ENCODE measurements at regions not wholly inside any gene's neighbourhood (a gene's known extent, or its start where the extent isn't known, plus 50 kb on each side); places are given as distances from the start of the nearest gene placed in this dataset.
"Not testable (repeated sequence)": the region's sequence is repeated elsewhere in the genome, so short reads cannot be mapped to it uniquely, and the experiment has no call there.

GRCh38 chr11:79616392-79616851 is 175.6 kb upstream of the TENM4 start:
- Mint-ChIP-seq H3K9me3 (peaks cover 9 to 22% of the 10 kb centered on the region in 2 donors), H3K4me1 (no peaks in the 10 kb centered on the region), H3K4me3 (no peak overlapping the region), H3K27ac (no peak overlapping the region), H3K27me3 (peaks cover 7% of the 10 kb centered on the region)
- DNase-seq: no peak
- no peak for ATAC-seq

GRCh38 chr11:79615425-79615824 is 174.6 kb upstream of the TENM4 start:
- no peak overlapping the region for H3K4me3 Mint-ChIP-seq
- no peak for ATAC-seq
- peaks cover 9 to 18% of the 10 kb centered on the region in 2 donors for H3K9me3 Mint-ChIP-seq
- H3K4me1 Mint-ChIP-seq: no peaks in the 10 kb centered on the region
- no peak overlapping the region for H3K27ac Mint-ChIP-seq
- H3K27me3 Mint-ChIP-seq: peaks cover 7% of the 10 kb centered on the region
- DNase-seq: no peak

- Mint-ChIP-seq H3K27ac (no peak overlapping the region), H3K27me3 (no peaks in the 10 kb centered on the region)
- DNase-seq: no peak
These were observed 169.8 kb upstream of the TENM4 start for GRCh38 chr11:79610678-79611077.

GRCh38 chr11:79610139-79610538 is 169.3 kb upstream of the TENM4 start:
- Mint-ChIP-seq H3K4me1 (no peaks in the 10 kb centered on the region), H3K27ac (no peak overlapping the region), H3K27me3 (no peaks in the 10 kb centered on the region), H3K9me3 (peaks cover 9 to 18% of the 10 kb centered on the region in 2 donors), H3K4me3 (no peak overlapping the region)
- no peak for DNase-seq
- no peak for ATAC-seq

More at GRCh38 chr11:79610678-79611077, 169.8 kb upstream of the TENM4 start:
- peaks cover 9 to 18% of the 10 kb centered on the region in 2 donors for H3K9me3 Mint-ChIP-seq
- H3K4me3 Mint-ChIP-seq: no peak overlapping the region
- no peak for ATAC-seq
- no peaks in the 10 kb centered on the region for H3K4me1 Mint-ChIP-seq

- no peaks in the 10 kb centered on the region for H3K4me1 Mint-ChIP-seq
These were observed 168.7 kb upstream of the TENM4 start for GRCh38 chr11:79609511-79609910.

GRCh38 chr11:79606461-79606860 is 165.6 kb upstream of the TENM4 start:
- H3K4me1 Mint-ChIP-seq, H3K27ac Mint-ChIP-seq, ATAC-seq, H3K27me3 Mint-ChIP-seq, H3K4me3 Mint-ChIP-seq, DNase-seq, H3K9me3 Mint-ChIP-seq: not testable (repeated sequence)

More at GRCh38 chr11:79609511-79609910, 168.7 kb upstream of the TENM4 start:
- no peak for DNase-seq
- H3K4me3 Mint-ChIP-seq: no peak overlapping the region
- no peak for ATAC-seq
- no peak overlapping the region for H3K27ac Mint-ChIP-seq
- H3K27me3 Mint-ChIP-seq: no peaks in the 10 kb centered on the region
- peaks cover 9 to 18% of the 10 kb centered on the region in 2 donors for H3K9me3 Mint-ChIP-seq

GRCh38 chr11:79600711-79601110 is 159.9 kb upstream of the TENM4 start:
- H3K27ac Mint-ChIP-seq: no peak overlapping the region
- no peak for ATAC-seq
- no peak for DNase-seq
- peaks cover 0 to 4% of the 10 kb centered on the region in 2 donors for H3K9me3 Mint-ChIP-seq
- no peak overlapping the region for H3K4me3 Mint-ChIP-seq
- no peaks in the 10 kb centered on the region for H3K27me3 Mint-ChIP-seq
- H3K4me1 Mint-ChIP-seq: no peaks in the 10 kb centered on the region

GRCh38 chr11:79594834-79595233 is 154.0 kb upstream of the TENM4 start:
- no peak overlapping the region for H3K4me3 Mint-ChIP-seq
- no peak for DNase-seq
- no peak for ATAC-seq

GRCh38 chr11:79592824-79593223 is 152.0 kb upstream of the TENM4 start:
- Mint-ChIP-seq H3K9me3 (peaks cover 5 to 24% of the 10 kb centered on the region in 2 donors), H3K27me3 (no peaks in the 10 kb centered on the region), H3K27ac (no peak overlapping the region), H3K4me3 (no peak overlapping the region), H3K4me1 (no peaks in the 10 kb centered on the region)
- no peak for DNase-seq
- no peak for ATAC-seq

More at GRCh38 chr11:79594834-79595233, 154.0 kb upstream of the TENM4 start:
- H3K4me1 Mint-ChIP-seq: no peaks in the 10 kb centered on the region
- peaks cover 5 to 16% of the 10 kb centered on the region in 2 donors for H3K9me3 Mint-ChIP-seq
- H3K27ac Mint-ChIP-seq: no peak overlapping the region
- no peaks in the 10 kb centered on the region for H3K27me3 Mint-ChIP-seq

- H3K27me3 Mint-ChIP-seq: no peaks in the 10 kb centered on the region
- H3K9me3 Mint-ChIP-seq: peaks cover 6 to 24% of the 10 kb centered on the region in 2 donors
- DNase-seq (no peak), ATAC-seq (no peak)
- H3K4me3 Mint-ChIP-seq: no peak overlapping the region
- H3K4me1 Mint-ChIP-seq: no peaks in the 10 kb centered on the region
- H3K27ac Mint-ChIP-seq: no peak overlapping the region
These were observed 151.6 kb upstream of the TENM4 start for GRCh38 chr11:79592406-79592805.

GRCh38 chr11:79582434-79582833 is 141.6 kb upstream of the TENM4 start:
- Mint-ChIP-seq H3K27me3 (no peaks in the 10 kb centered on the region), H3K4me1 (no peaks in the 10 kb centered on the region), H3K27ac (no peak overlapping the region), H3K4me3 (no peak overlapping the region), H3K9me3 (peaks cover 8 to 30% of the 10 kb centered on the region in 2 donors)
- ATAC-seq: no peak
- DNase-seq: no peak

GRCh38 chr11:79579063-79579462 is 138.2 kb upstream of the TENM4 start:
- Mint-ChIP-seq H3K27ac (no peak overlapping the region), H3K4me1 (no peaks in the 10 kb centered on the region), H3K9me3 (peaks cover 0 to 14% of the 10 kb centered on the region in 2 donors), H3K4me3 (no peak overlapping the region), H3K27me3 (no peaks in the 10 kb centered on the region)
- no peak for DNase-seq
- no peak for ATAC-seq

GRCh38 chr11:79578116-79578515 is 137.3 kb upstream of the TENM4 start:
- Mint-ChIP-seq H3K9me3 (peaks cover 0 to 14% of the 10 kb centered on the region in 2 donors), H3K27me3 (no peaks in the 10 kb centered on the region), H3K27ac (no peak overlapping the region), H3K4me1 (no peaks in the 10 kb centered on the region), H3K4me3 (no peak overlapping the region)
- no peak for DNase-seq
- no peak for ATAC-seq

- no peak overlapping the region for H3K27ac Mint-ChIP-seq
- H3K9me3 Mint-ChIP-seq: peaks cover 0 to 14% of the 10 kb centered on the region in 2 donors
- ATAC-seq: no peak
- H3K4me1 Mint-ChIP-seq: no peaks in the 10 kb centered on the region
- H3K4me3 Mint-ChIP-seq: no peak overlapping the region
- no peaks in the 10 kb centered on the region for H3K27me3 Mint-ChIP-seq
- no peak for DNase-seq
These were observed 134.9 kb upstream of the TENM4 start for GRCh38 chr11:79575701-79576100.

- no peak overlapping the region for H3K27ac Mint-ChIP-seq
- no peak for DNase-seq
- peaks cover 0 to 4% of the 10 kb centered on the region in 2 donors for H3K9me3 Mint-ChIP-seq
- ATAC-seq: no peak
- H3K4me3 Mint-ChIP-seq: no peak overlapping the region
- H3K27me3 Mint-ChIP-seq: no peaks in the 10 kb centered on the region
- no peaks in the 10 kb centered on the region for H3K4me1 Mint-ChIP-seq
These were observed 129.3 kb upstream of the TENM4 start for GRCh38 chr11:79570104-79570503.

GRCh38 chr11:79564288-79564925 is 123.6 kb upstream of the TENM4 start:
- H3K4me3 Mint-ChIP-seq: no peak overlapping the region
- DNase-seq (no peak), ATAC-seq (no peak)
- H3K27ac Mint-ChIP-seq: no peak overlapping the region
- H3K27me3 Mint-ChIP-seq: no peaks in the 10 kb centered on the region
- H3K9me3 Mint-ChIP-seq: peaks cover 8 to 9% of the 10 kb centered on the region in 2 donors
- no peaks in the 10 kb centered on the region for H3K4me1 Mint-ChIP-seq

- no peak overlapping the region for H3K27ac Mint-ChIP-seq
- no peak overlapping the region for H3K4me3 Mint-ChIP-seq
- H3K27me3 Mint-ChIP-seq: no peaks in the 10 kb centered on the region
- DNase-seq (no peak), ATAC-seq (no peak)
- H3K4me1 Mint-ChIP-seq: no peaks in the 10 kb centered on the region
- H3K9me3 Mint-ChIP-seq: peaks cover 8 to 9% of the 10 kb centered on the region in 2 donors
These were observed 120.7 kb upstream of the TENM4 start for GRCh38 chr11:79561496-79561895.
